ENCODE measurements at regions not wholly inside any gene's neighbourhood (a gene's known extent, or its start where the extent isn't known, plus 50 kb on each side); places are given as distances from the start of the nearest gene placed in this dataset.
A peak's percentile ranks its signal among the peaks of the same experiment; 100 is the strongest.

- DNase-seq = no peak
- peak overlapping the region; percentile 88 for H3K27ac Mint-ChIP-seq
- intact Hi-C loops (cut with micrococcal nuclease) = loop anchor here (2.0 kb wide), 2 partner anchors 76 to 98 kb away; partner anchors contain the start of gene TNRC6C
- no peaks in the 10 kb centered on the region for H3K36me3 Mint-ChIP-seq (ENCODE audit: low read depth)
- peaks cover 87% of the 10 kb centered on the region for H3K4me1 Mint-ChIP-seq (ENCODE audit: low read depth)
- CTCF ChIA-PET = interaction anchor here (0.6 to 1.4 kb wide), 3 partner anchors 55 to 893 kb away, joined by 3 to 4 read pairs (median 4); no protein-coding TSS in a partner anchor
- no peaks in the 10 kb centered on the region for H3K9me3 Mint-ChIP-seq
- H3K4me3 Mint-ChIP-seq = no peak overlapping the region
- no peaks in the 10 kb centered on the region for H3K27me3 Mint-ChIP-seq (ENCODE audit: low read depth)
These were observed 75.3 kb upstream of the TNRC6C start for GRCh38 chr17:77883213-77883650.

- Mint-ChIP-seq H3K27me3 (ENCODE audit: low read depth) (no peaks in the 10 kb centered on the region), H3K27ac (peak overlapping the region; percentile 81), H3K4me1 (ENCODE audit: low read depth) (peaks cover 85% of the 10 kb centered on the region), H3K9me3 (no peaks in the 10 kb centered on the region), H3K36me3 (ENCODE audit: low read depth) (no peaks in the 10 kb centered on the region), H3K4me3 (no peak overlapping the region)
- intact Hi-C loops (cut with micrococcal nuclease) = no loop called here
- peak; percentile 41 for DNase-seq
- CTCF ChIA-PET = interaction anchor here (0.6 to 1.4 kb wide), 2 partner anchors 112 to 892 kb away, joined by 4 read pairs; no protein-coding TSS in a partner anchor
These were observed 74.5 kb upstream of the TNRC6C start for GRCh38 chr17:77884019-77884418.

- Mint-ChIP-seq H3K27me3 (ENCODE audit: low read depth) (no peaks in the 10 kb centered on the region), H3K9me3 (no peaks in the 10 kb centered on the region), H3K4me3 (no peak overlapping the region), H3K27ac (no peak overlapping the region), H3K4me1 (ENCODE audit: low read depth) (peaks cover 74% of the 10 kb centered on the region), H3K36me3 (ENCODE audit: low read depth) (no peaks in the 10 kb centered on the region)
- CTCF ChIA-PET = no interaction called here
- DNase-seq = no peak
- intact Hi-C loops (cut with micrococcal nuclease) = no loop called here
These were observed 73.4 kb upstream of the TNRC6C start for GRCh38 chr17:77884967-77885641.

GRCh38 chr17:77885678-77886386 lies 72.7 kb upstream of the TNRC6C start:
- CTCF ChIA-PET = interaction anchor here (0.5 to 0.9 kb wide), 2 partner anchors 128 to 241 kb away, joined by 3 read pairs; no protein-coding TSS in a partner anchor
- intact Hi-C loops (cut with micrococcal nuclease) = no loop called here
- Mint-ChIP-seq H3K4me1 (ENCODE audit: low read depth) (peaks cover 66% of the 10 kb centered on the region), H3K27me3 (ENCODE audit: low read depth) (no peaks in the 10 kb centered on the region), H3K36me3 (ENCODE audit: low read depth) (no peaks in the 10 kb centered on the region), H3K27ac (no peak overlapping the region), H3K4me3 (no peak overlapping the region), H3K9me3 (no peaks in the 10 kb centered on the region)
- no peak for DNase-seq

GRCh38 chr17:77886387-77886728 lies 72.1 kb upstream of the TNRC6C start:
- H3K27ac Mint-ChIP-seq = no peak overlapping the region
- H3K4me3 Mint-ChIP-seq = no peak overlapping the region
- CTCF ChIA-PET = interaction anchor here (0.5 to 0.9 kb wide), 2 partner anchors 128 to 241 kb away, joined by 3 read pairs; no protein-coding TSS in a partner anchor
- intact Hi-C loops (cut with micrococcal nuclease) = no loop called here
- H3K4me1 Mint-ChIP-seq (ENCODE audit: low read depth) = peaks cover 61% of the 10 kb centered on the region
- peak; percentile 37 for DNase-seq
- no peaks in the 10 kb centered on the region for H3K9me3 Mint-ChIP-seq
- no peaks in the 10 kb centered on the region for H3K27me3 Mint-ChIP-seq (ENCODE audit: low read depth)
- H3K36me3 Mint-ChIP-seq (ENCODE audit: low read depth) = no peaks in the 10 kb centered on the region

- Mint-ChIP-seq H3K4me1 (ENCODE audit: low read depth) (peaks cover 54% of the 10 kb centered on the region), H3K36me3 (ENCODE audit: low read depth) (no peaks in the 10 kb centered on the region), H3K4me3 (peak overlapping the region; percentile 76), H3K27ac (no peak overlapping the region), H3K27me3 (ENCODE audit: low read depth) (no peaks in the 10 kb centered on the region), H3K9me3 (no peaks in the 10 kb centered on the region)
- CTCF ChIA-PET = no interaction called here
- intact Hi-C loops (cut with micrococcal nuclease) = no loop called here
- no peak for DNase-seq
These were observed 71.4 kb upstream of the TNRC6C start for GRCh38 chr17:77887110-77887463.

GRCh38 chr17:77887464-77888241 lies 70.8 kb upstream of the TNRC6C start:
- H3K36me3 Mint-ChIP-seq (ENCODE audit: low read depth) = no peaks in the 10 kb centered on the region
- intact Hi-C loops (cut with micrococcal nuclease) = no loop called here
- peaks cover 48% of the 10 kb centered on the region for H3K4me1 Mint-ChIP-seq (ENCODE audit: low read depth)
- H3K9me3 Mint-ChIP-seq = no peaks in the 10 kb centered on the region
- CTCF ChIA-PET = no interaction called here
- H3K4me3 Mint-ChIP-seq = peak overlapping the region; percentile 76
- peak; percentile 74 for DNase-seq
- H3K27ac Mint-ChIP-seq = peak overlapping the region; percentile 70
- no peaks in the 10 kb centered on the region for H3K27me3 Mint-ChIP-seq (ENCODE audit: low read depth)

- peak overlapping the region; percentile 76 for H3K4me3 Mint-ChIP-seq
- peak overlapping the region; percentile 70 for H3K27ac Mint-ChIP-seq
- H3K4me1 Mint-ChIP-seq (ENCODE audit: low read depth) = peaks cover 48% of the 10 kb centered on the region
- no peaks in the 10 kb centered on the region for H3K36me3 Mint-ChIP-seq (ENCODE audit: low read depth)
- no peaks in the 10 kb centered on the region for H3K9me3 Mint-ChIP-seq
- CTCF ChIA-PET = no interaction called here
- no peak for DNase-seq
- intact Hi-C loops (cut with micrococcal nuclease) = no loop called here
- no peaks in the 10 kb centered on the region for H3K27me3 Mint-ChIP-seq (ENCODE audit: low read depth)
These were observed 70.0 kb upstream of the TNRC6C start for GRCh38 chr17:77888242-77889134.

- Mint-ChIP-seq H3K36me3 (ENCODE audit: low read depth) (no peaks in the 10 kb centered on the region), H3K27ac (no peak overlapping the region), H3K4me3 (no peak overlapping the region), H3K4me1 (ENCODE audit: low read depth) (peaks cover 42% of the 10 kb centered on the region), H3K27me3 (ENCODE audit: low read depth) (no peaks in the 10 kb centered on the region), H3K9me3 (no peaks in the 10 kb centered on the region)
- intact Hi-C loops (cut with micrococcal nuclease) = no loop called here
- no peak for DNase-seq
- CTCF ChIA-PET = no interaction called here
These were observed 69.4 kb upstream of the TNRC6C start for GRCh38 chr17:77889135-77889505.

- Mint-ChIP-seq H3K9me3 (no peaks in the 10 kb centered on the region), H3K27ac (no peak overlapping the region), H3K4me3 (no peak overlapping the region), H3K4me1 (ENCODE audit: low read depth) (peaks cover 33% of the 10 kb centered on the region), H3K36me3 (ENCODE audit: low read depth) (no peaks in the 10 kb centered on the region), H3K27me3 (ENCODE audit: low read depth) (no peaks in the 10 kb centered on the region)
- DNase-seq = no peak
- intact Hi-C loops (cut with micrococcal nuclease) = no loop called here
- CTCF ChIA-PET = interaction anchor here (0.6 kb wide), 1 partner anchor 79 kb away, joined by 4 read pairs; no protein-coding TSS in a partner anchor
These were observed 68.4 kb upstream of the TNRC6C start for GRCh38 chr17:77889866-77890760.

- no peak for DNase-seq
- Mint-ChIP-seq H3K36me3 (ENCODE audit: low read depth) (no peaks in the 10 kb centered on the region), H3K9me3 (no peaks in the 10 kb centered on the region), H3K4me3 (no peak overlapping the region), H3K27ac (no peak overlapping the region), H3K27me3 (ENCODE audit: low read depth) (no peaks in the 10 kb centered on the region), H3K4me1 (ENCODE audit: low read depth) (peaks cover 31% of the 10 kb centered on the region)
- CTCF ChIA-PET = interaction anchor here (2.3 kb wide), 1 partner anchor 123 kb away, joined by 5 read pairs; no protein-coding TSS in a partner anchor
- intact Hi-C loops (cut with micrococcal nuclease) = no loop called here
These were observed 67.7 kb upstream of the TNRC6C start for GRCh38 chr17:77890771-77891170.

Measured in activated naive CD4-positive, alpha-beta T cell treated with anti-CD3 and anti-CD28 coated beads for 36 hours (primary cell).